ENCODE measurements at regions not wholly inside any gene's neighbourhood (a gene's known extent, or its start where the extent isn't known, plus 50 kb on each side); places are given as distances from the start of the nearest gene placed in this dataset.
"Not testable (repeated sequence)": the region's sequence is repeated elsewhere in the genome, so short reads cannot be mapped to it uniquely, and the experiment has no call there.

DNA sequence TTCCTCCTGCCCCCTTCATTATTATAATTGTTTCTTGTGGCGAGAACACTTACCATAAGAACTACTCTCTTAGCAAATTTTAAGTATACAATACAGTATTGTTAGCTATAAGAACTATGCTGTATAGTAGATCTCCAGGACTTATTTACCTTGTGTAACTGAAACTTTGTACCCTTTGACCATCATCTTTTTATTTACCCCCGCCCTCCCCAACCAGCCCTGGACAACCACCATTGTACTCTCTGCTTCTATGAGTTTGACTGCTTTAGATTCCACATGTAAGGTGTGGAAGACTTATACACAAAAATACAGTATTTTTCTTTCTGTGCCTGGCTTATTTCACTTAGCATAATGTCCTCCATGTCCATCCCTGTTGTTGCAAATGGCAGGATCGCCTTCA is 161.1 kb downstream of the PHF8 start:
- DNase-seq (no peak), ATAC-seq (no peak)
- intact Hi-C loops (cut with DNase I, micrococcal nuclease), result no loop called here

- intact Hi-C loops (cut with DNase I, micrococcal nuclease), result no loop called here
- ATAC-seq (no peak), DNase-seq (no peak)
These were observed 161.9 kb downstream of the PHF8 start for GRCh38 chrX:53882331-53882730.

DNA sequence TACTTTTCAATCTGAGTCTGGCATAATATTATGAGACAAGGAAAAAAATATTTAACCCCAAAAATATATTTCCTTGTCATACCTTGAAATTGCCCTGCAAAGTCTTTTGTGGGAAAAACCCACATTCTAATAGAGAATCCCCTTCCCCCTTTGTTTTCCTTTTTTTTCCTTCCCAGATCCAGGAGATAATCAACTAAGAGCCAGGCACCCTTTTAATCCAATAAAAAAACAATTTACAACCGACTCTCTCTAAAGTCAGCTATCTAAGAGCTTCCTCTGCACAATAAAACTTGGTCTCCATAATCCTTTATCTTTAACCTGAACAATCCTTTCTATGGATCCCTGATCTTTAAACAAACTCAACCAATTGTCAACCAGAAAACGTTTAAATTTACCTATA is 163.5 kb downstream of the PHF8 start:
- ATAC-seq; DNase-seq; intact Hi-C loops (cut with DNase I, micrococcal nuclease): not testable (repeated sequence)

GRCh38 chrX:53859890-53860289 is 173.4 kb upstream of the HUWE1 start:
- ATAC-seq (no peak), DNase-seq (no peak)
- intact Hi-C loops (cut with DNase I, micrococcal nuclease), result no loop called here

- intact Hi-C loops (cut with DNase I, micrococcal nuclease), result no loop called here
- ATAC-seq, result peak; percentile 70
These were observed 145.4 kb upstream of the HUWE1 start for GRCh38 chrX:53831662-53832635.

DNA sequence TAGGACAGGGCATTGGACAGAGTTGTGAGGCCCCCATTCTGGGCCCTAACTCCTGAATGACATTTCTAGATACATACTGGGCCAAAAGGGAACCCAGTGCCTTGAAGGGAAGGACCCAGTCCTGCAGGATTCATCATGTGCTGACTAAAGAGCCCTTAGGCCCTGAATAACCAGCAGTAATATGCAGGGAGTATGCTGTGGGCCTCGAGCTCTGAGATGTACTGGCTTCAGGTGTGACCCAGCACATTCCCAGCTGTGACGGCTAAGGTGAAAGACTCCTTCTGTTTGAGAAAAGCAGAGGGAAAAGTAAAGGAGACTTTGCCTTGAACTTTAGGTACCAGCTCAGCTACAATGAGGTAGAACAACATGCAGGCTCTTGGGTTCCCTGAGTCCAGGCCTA is 138.2 kb upstream of the HUWE1 start:
- intact Hi-C loops (cut with DNase I, micrococcal nuclease), result no loop called here
- DNase-seq (no peak), ATAC-seq (no peak)

More at GRCh38 chrX:53831662-53832635, 145.4 kb upstream of the HUWE1 start:
- peak in 1 of 2 donors; percentile 31 for DNase-seq

DNA sequence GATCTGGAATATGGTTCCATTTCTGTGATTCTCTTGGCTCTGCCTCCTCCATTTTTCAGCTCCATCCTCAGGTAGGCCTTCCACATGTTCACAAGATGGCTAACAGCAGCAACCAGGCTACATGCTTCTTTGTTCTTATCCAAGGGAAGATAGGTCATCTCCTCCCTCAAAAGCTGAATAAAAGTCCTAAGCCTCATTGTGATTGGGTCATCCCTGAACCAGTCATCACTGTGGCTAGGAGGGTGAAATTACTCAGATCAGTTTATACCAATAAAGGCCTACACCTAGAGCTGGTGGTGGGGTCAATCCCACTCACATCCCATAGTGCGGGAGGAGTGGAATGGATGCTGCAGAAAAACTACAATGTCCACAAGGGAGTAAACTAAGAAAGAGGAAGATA is 131.6 kb upstream of the HUWE1 start:
- ATAC-seq; intact Hi-C loops (cut with DNase I, micrococcal nuclease); DNase-seq: not testable (repeated sequence)

GRCh38 chrX:53817548-53817947 is 131.0 kb upstream of the HUWE1 start:
- ATAC-seq (no peak), DNase-seq (no peak)
- intact Hi-C loops (cut with DNase I, micrococcal nuclease), result no loop called here

GRCh38 chrX:53813670-53814440 is 127.3 kb upstream of the HUWE1 start:
- no peak for DNase-seq
- ATAC-seq, result no peak
- intact Hi-C loops (cut with DNase I, micrococcal nuclease), result no loop called here

DNA sequence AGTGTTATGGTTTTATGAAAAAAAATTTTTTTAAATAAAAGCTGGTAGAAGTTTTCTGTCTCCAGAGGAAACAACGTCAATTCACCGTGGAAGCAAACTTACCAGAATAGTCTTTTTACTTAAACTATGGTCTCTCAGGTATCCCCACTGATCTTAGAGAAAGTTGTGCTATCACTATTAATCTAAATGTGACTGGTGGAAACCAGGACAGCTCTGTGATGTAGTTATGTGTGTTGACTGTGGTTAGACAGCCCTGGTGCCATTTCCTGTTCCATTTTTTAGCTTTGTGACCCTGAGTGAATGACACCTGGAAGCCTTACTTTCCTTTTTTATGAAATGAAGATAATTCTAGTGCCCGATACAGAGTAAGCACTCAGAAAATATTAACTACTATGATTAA is 111.8 kb upstream of the HUWE1 start:
- intact Hi-C loops (cut with DNase I, micrococcal nuclease), result no loop called here

GRCh38 chrX:53795576-53795975 is 109.1 kb upstream of the HUWE1 start:
- no peak for DNase-seq
- intact Hi-C loops (cut with DNase I, micrococcal nuclease), result no loop called here
- ATAC-seq, result no peak

More for the DNA sequence above, 111.8 kb upstream of the HUWE1 start:
- ATAC-seq (no peak), DNase-seq (no peak)

GRCh38 chrX:53794181-53794580 is 107.7 kb upstream of the HUWE1 start:
- intact Hi-C loops (cut with DNase I, micrococcal nuclease), result no loop called here
- no peak for ATAC-seq

DNA sequence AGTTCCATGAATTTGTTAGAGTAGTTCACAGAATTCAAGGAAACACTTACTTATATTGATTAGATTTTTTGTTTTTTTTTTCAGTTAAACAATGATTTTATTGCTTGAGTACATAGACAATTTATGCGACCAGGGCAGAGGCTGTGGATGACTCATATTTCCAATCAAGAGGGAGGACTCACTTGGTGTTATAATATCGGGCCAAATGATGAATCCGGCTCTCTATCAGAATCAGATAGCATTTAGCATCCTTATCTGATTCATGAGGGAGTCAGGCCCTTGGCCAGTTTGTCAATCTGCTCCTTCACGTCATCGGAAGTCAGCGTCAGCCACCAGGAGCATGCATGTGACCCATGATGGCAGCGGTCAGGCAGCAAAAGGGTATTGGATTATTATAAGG is 82.3 kb upstream of the HUWE1 start:
- DNase-seq (no peak), ATAC-seq (no peak)
- intact Hi-C loops (cut with DNase I, micrococcal nuclease), result no loop called here

More at GRCh38 chrX:53794181-53794580, 107.7 kb upstream of the HUWE1 start:
- no peak for DNase-seq

DNA sequence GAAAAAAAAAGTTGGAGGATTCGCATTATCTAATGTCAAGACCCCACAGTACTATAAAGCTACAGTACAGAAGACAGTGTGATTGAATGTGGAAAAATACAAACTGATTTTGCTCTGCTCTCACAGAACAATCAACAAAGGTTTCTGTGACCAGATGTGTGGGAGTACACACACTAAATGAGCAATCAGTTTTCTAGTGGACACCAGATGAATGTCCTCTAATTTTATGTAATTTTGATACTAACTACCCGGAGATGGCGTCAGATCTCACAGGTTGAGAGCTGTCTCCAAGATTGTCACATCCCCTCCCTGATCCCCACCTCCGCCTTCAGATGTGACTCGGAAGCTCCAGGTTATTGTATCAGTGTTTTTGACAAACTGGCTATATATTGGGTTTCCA is 81.9 kb upstream of the HUWE1 start:
- no peak for DNase-seq
- no peak for ATAC-seq
- intact Hi-C loops (cut with DNase I, micrococcal nuclease), result no loop called here

GRCh38 chrX:53767544-53767943 is 81.0 kb upstream of the HUWE1 start:
- intact Hi-C loops (cut with DNase I, micrococcal nuclease), result no loop called here
- DNase-seq (no peak), ATAC-seq (no peak)

DNA sequence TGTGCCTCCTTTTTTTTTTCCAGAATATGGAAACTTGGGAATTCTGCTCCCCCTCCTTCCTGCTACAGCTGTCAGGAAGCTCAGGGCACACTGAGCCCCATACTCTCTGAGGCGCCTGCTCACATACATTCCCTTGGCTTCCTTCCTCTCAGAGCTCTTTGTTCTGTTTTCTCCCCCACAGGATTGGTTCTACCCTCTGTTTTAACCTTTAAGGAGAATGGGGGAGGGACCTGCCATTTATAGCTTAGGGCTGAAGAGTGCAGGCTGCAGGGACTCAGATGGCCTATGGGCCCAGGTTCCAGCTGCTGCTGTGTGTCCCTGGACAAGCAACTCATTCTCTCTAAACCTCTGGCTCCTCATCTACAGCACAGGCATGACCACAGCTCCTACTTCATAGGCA is 70.7 kb upstream of the HUWE1 start:
- DNase-seq; ATAC-seq; intact Hi-C loops (cut with DNase I, micrococcal nuclease): not testable (repeated sequence)

DNA sequence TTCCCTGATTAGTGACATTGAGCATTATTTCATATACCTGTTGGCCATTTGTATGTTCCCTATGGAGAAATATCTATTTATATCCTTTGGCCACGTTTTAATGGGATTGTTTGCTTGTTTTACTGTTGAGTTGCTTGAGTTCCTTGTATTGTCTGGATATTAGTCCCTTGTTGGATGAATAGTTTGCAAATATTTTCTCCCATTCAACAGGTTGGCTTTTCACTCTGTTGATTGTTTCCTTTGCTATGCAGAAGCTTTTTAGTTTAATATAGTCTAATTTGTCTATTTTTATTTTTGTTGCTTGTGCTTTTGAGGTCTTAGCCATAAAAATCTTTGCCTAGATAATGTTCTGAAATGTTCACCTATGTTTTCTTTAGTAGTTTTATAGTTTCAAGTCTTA is 60.2 kb upstream of the HUWE1 start:
- DNase-seq, result no peak
- intact Hi-C loops (cut with DNase I, micrococcal nuclease), result no loop called here
- ATAC-seq, result no peak

DNA sequence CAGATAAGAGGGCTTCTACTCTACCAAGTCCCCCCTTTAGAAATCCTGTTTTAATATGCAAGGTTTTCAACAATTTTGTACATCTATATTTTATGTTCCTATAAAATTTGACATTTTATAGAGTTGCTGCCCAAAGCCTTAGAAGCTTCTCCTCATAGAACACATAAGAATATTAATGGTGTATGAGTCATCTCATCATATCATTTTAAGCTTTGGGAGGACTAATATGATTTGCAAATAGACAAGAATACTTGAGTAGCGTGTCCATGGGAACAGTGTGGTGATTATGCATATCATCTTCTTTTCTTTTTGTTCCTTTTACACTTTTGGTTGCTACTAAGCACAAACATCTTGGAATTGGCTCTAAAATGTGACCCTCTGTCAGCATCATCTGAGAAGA is 56.7 kb upstream of the HUWE1 start:
- intact Hi-C loops (cut with DNase I, micrococcal nuclease), result no loop called here
- no peak for ATAC-seq
- no peak for DNase-seq

DNA sequence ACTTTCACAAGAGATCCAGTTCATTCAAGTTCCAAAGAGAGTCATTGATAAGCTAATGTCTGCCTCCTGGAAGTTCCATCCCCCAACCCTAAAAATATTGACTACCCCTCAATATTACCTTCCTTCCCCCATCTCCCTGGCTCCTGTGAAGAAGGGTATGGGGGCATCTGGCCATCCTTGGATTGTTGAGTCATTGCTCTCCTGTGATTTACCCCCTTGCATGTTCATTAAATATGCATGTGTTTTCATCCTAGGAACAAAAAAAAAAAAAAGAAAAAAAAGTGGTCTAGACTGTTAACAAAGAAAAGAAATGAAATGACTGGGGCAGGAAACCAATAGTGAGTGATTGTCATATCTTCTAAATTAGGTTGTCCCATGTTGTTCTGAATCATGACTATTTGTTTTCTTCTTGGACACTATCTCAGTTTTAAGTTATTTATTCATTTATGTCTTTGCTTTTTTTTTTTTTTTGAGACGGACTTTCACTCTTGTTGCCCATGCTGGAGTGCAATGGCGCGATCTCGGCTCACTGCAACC is 51.9 kb upstream of the HUWE1 start:
- ATAC-seq, result no peak
- DNase-seq, result no peak
- intact Hi-C loops (cut with DNase I, micrococcal nuclease), result no loop called here

Measured in left colon (tissue), 2 donors.